ENCODE measurements at regions not wholly inside any gene's neighbourhood (a gene's known extent, or its start where the extent isn't known, plus 50 kb on each side); places are given as distances from the start of the nearest gene placed in this dataset.

DNA sequence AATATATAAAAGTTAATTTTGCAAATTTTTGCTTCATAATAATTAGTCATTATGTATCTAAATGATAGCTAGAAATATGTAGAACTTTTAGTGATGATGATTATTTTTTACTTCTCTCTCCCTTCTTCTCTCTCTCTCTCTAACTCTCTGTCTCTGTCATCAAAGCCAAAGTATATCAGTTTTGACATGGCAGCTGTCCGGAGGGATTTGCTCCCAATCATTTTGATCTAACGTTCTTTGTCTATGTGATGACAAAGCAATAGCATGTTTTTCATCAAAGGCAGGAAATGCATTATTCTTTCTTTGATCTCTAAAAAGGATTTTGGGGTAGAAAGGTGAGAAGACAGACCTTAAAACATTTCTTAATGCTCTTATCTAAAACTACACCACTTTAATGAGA is 402.1 kb downstream of the PDGFC start:
- TF ChIP-seq POLR2A (IDR thresholded peaks at IDR 0.05) (no peak), CTCF (IDR thresholded peaks at IDR 0.05 in 8 of 11, conservative IDR thresholded peaks at IDR 0.05 in 3 of 11) (no peak), POLR2AphosphoS5 (IDR thresholded peaks at IDR 0.05) (no peak)
- no peaks in the 10 kb centered on the region for H3K36me3 ChIP-seq
- no peaks in the 10 kb centered on the region for H3K27me3 ChIP-seq (replicated peaks in 1 of 7)
- intact Hi-C loops (cut with DNase I; ENCODE audit: low total_unique reads) = no loop called here
- H3K27ac ChIP-seq = no peak overlapping the region
- WGBS, 5 donors = 57 to 82% (median 79%) methylated on average over 2 of the region's 2 CpGs
- no peaks in the 10 kb centered on the region for H3K4me1 ChIP-seq
- H3K9me3 ChIP-seq = no peaks in the 10 kb centered on the region
- no peak for DNase-seq
- H3K4me3 ChIP-seq = no peak overlapping the region

GRCh38 chr4:156568484-156568883 is 403.1 kb downstream of the PDGFC start:
- H3K4me3 ChIP-seq = no peak overlapping the region
- H3K27me3 ChIP-seq (replicated peaks in 1 of 7) = no peaks in the 10 kb centered on the region
- WGBS, 5 donors = 43 to 83% (median 65%) methylated on average over 2 of the region's 2 CpGs
- intact Hi-C loops (cut with DNase I; ENCODE audit: low total_unique reads) = no loop called here
- no peak for DNase-seq
- no peaks in the 10 kb centered on the region for H3K9me3 ChIP-seq
- H3K4me1 ChIP-seq = no peaks in the 10 kb centered on the region
- no peaks in the 10 kb centered on the region for H3K36me3 ChIP-seq
- TF ChIP-seq POLR2AphosphoS5 (IDR thresholded peaks at IDR 0.05) (no peak), CTCF (IDR thresholded peaks at IDR 0.05 in 8 of 11, conservative IDR thresholded peaks at IDR 0.05 in 3 of 11) (no peak), POLR2A (IDR thresholded peaks at IDR 0.05) (no peak)
- H3K27ac ChIP-seq = no peak overlapping the region

GRCh38 chr4:156568041-156568440 is 403.6 kb downstream of the PDGFC start:
- intact Hi-C loops (cut with DNase I; ENCODE audit: low total_unique reads) = no loop called here
- DNase-seq = no peak
- H3K36me3 ChIP-seq = no peaks in the 10 kb centered on the region
- no peak overlapping the region for H3K27ac ChIP-seq
- H3K4me1 ChIP-seq = no peaks in the 10 kb centered on the region
- 80 to 87% (median 86%) methylated on average over 4 of the region's 4 CpGs for WGBS, 5 donors
- no peak overlapping the region for H3K4me3 ChIP-seq
- no peaks in the 10 kb centered on the region for H3K27me3 ChIP-seq (replicated peaks in 1 of 7)
- TF ChIP-seq POLR2AphosphoS5 (IDR thresholded peaks at IDR 0.05) (no peak), CTCF (IDR thresholded peaks at IDR 0.05 in 8 of 11, conservative IDR thresholded peaks at IDR 0.05 in 3 of 11) (no peak), POLR2A (IDR thresholded peaks at IDR 0.05) (no peak)
- H3K9me3 ChIP-seq = no peaks in the 10 kb centered on the region

DNA sequence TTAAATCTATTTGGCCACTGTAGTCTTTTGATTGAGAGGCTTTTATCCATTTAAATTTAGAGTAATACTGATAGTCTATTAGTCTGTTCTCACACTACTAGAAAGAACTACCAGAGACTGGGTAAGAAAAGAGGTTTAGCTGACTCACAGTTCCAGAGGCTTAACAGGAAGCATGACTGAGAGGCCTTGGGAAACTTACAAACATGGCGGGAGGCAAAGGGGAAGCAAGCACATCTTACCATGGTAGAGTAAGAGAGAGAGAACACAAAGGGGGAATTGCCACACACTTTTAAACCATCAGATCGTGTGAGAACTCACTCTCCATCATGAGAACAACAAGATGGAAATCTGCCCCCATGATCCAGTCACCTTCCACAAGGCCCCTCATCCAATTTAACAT is 410.9 kb downstream of the PDGFC start:
- H3K9me3 ChIP-seq = no peaks in the 10 kb centered on the region
- no peaks in the 10 kb centered on the region for H3K27me3 ChIP-seq (replicated peaks in 1 of 7)
- H3K36me3 ChIP-seq = no peaks in the 10 kb centered on the region
- H3K4me3 ChIP-seq = no peak overlapping the region
- whole genome bisulfite sequencing, 5 donors = 47 to 78% (median 58%) methylated on average over 2 of the region's 2 CpGs
- H3K27ac ChIP-seq = no peak overlapping the region
- intact Hi-C loops (cut with DNase I; ENCODE audit: low total_unique reads) = no loop called here
- H3K4me1 ChIP-seq = no peaks in the 10 kb centered on the region
- no peak for DNase-seq
- TF ChIP-seq POLR2A (IDR thresholded peaks at IDR 0.05) (no peak), POLR2AphosphoS5 (IDR thresholded peaks at IDR 0.05) (no peak), CTCF (IDR thresholded peaks at IDR 0.05 in 8 of 11, conservative IDR thresholded peaks at IDR 0.05 in 3 of 11) (no peak)

All from spleen (tissue), 11 donors.